ENCODE measurements at regions not wholly inside any gene's neighbourhood (a gene's known extent, or its start where the extent isn't known, plus 50 kb on each side); places are given as distances from the start of the nearest gene placed in this dataset.

DNA sequence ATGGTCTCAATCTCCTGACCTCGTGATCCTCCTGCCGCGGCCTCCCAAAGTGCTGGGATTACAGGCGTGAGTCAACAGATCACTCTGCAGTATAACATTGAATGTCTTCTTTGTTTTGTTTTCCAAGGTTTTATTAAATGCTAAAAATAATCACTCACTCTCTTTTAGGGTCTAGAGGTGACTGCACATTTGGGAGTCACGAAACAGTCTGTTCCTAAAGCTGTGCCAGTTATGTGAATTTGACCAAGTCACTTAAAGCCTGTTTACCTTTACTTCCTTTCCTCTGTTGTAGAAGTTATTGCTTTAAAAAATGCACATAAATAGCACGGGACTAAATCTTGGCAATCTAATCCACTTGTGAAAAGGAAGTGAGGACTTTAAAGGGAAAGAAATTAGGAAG is 304.9 kb upstream of the PTGER4 start:
- no peak for FAIRE-seq
- TF ChIP-seq, protein P1, sequence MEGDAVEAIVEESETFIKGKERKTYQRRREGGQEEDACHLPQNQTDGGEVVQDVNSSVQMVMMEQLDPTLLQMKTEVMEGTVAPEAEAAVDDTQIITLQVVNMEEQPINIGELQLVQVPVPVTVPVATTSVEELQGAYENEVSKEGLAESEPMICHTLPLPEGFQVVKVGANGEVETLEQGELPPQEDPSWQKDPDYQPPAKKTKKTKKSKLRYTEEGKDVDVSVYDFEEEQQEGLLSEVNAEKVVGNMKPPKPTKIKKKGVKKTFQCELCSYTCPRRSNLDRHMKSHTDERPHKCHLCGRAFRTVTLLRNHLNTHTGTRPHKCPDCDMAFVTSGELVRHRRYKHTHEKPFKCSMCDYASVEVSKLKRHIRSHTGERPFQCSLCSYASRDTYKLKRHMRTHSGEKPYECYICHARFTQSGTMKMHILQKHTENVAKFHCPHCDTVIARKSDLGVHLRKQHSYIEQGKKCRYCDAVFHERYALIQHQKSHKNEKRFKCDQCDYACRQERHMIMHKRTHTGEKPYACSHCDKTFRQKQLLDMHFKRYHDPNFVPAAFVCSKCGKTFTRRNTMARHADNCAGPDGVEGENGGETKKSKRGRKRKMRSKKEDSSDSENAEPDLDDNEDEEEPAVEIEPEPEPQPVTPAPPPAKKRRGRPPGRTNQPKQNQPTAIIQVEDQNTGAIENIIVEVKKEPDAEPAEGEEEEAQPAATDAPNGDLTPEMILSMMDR (IDR thresholded peaks at IDR 0.05; ENCODE audit: insufficient read depth, low read length, severe bottlenecking): no peak
- DNase-seq (ENCODE audit: low read depth): no peak

DNA sequence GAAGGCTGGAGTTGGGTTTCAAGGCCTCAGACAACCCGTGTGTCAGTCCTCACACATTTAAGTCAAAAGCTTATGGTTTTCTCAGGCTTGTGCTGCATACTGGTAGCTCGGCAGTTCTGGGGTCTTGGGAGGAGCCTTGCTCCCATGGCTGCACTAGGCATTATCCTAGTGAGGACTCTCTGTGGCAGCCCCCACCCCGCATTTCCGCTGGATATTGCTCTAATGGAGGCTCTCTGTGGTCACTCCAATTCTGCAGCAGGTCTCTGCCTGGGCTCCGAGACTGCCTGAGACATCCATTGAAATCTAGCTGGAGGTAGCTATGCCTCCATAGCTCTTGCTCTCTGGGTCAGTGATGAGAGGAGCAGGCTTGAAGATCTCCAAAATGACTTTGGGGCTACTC is 311.5 kb upstream of the PTGER4 start:
- TF ChIP-seq, protein P1 (IDR thresholded peaks at IDR 0.05; ENCODE audit: insufficient read depth, low read length, severe bottlenecking): no peak
- Histone ChIP-seq H3K27me3 (ENCODE audit: control insufficient read depth, insufficient read depth, low read length) (no peaks in the 10 kb centered on the region), H3K36me3 (ENCODE audit: control insufficient read depth, insufficient read depth, low read length) (no peaks in the 10 kb centered on the region), H3K4me3 (ENCODE audit: low read depth, low read length) (no peak overlapping the region)
- DNase-seq (ENCODE audit: low read depth) (no peak), FAIRE-seq (peak; percentile 13)

More for the DNA sequence above, 304.9 kb upstream of the PTGER4 start:
- Histone ChIP-seq H3K4me3 (ENCODE audit: low read depth, low read length) (no peak overlapping the region), H3K27me3 (ENCODE audit: control insufficient read depth, insufficient read depth, low read length) (no peaks in the 10 kb centered on the region), H3K36me3 (ENCODE audit: control insufficient read depth, insufficient read depth, low read length) (no peaks in the 10 kb centered on the region)

DNA sequence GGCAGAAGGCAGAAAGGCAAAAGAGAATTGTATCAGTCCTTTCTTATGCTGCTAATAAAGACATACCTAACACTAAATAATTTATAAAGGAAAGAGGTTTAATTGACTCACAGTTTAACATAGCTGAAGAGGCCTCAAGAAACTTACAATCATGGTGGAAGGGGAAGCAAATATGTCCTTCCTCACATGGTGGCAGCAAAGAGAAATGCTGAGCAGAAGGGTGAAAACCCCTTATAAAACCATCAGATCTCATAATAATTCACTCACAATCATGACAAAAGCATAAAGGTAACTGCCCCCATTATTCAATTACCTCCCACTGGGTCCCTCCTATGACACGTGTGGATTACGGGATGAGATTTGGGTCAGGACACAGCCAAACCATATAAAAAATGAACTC is 312.5 kb upstream of the PTGER4 start:
- Histone ChIP-seq H3K36me3 (ENCODE audit: control insufficient read depth, insufficient read depth, low read length) (no peaks in the 10 kb centered on the region), H3K27me3 (ENCODE audit: control insufficient read depth, insufficient read depth, low read length) (no peaks in the 10 kb centered on the region), H3K4me3 (ENCODE audit: low read depth, low read length) (no peak overlapping the region)
- no peak for DNase-seq (ENCODE audit: low read depth)
- no peak for FAIRE-seq
- TF ChIP-seq, protein P1 (IDR thresholded peaks at IDR 0.05; ENCODE audit: insufficient read depth, low read length, severe bottlenecking): no peak

DNA sequence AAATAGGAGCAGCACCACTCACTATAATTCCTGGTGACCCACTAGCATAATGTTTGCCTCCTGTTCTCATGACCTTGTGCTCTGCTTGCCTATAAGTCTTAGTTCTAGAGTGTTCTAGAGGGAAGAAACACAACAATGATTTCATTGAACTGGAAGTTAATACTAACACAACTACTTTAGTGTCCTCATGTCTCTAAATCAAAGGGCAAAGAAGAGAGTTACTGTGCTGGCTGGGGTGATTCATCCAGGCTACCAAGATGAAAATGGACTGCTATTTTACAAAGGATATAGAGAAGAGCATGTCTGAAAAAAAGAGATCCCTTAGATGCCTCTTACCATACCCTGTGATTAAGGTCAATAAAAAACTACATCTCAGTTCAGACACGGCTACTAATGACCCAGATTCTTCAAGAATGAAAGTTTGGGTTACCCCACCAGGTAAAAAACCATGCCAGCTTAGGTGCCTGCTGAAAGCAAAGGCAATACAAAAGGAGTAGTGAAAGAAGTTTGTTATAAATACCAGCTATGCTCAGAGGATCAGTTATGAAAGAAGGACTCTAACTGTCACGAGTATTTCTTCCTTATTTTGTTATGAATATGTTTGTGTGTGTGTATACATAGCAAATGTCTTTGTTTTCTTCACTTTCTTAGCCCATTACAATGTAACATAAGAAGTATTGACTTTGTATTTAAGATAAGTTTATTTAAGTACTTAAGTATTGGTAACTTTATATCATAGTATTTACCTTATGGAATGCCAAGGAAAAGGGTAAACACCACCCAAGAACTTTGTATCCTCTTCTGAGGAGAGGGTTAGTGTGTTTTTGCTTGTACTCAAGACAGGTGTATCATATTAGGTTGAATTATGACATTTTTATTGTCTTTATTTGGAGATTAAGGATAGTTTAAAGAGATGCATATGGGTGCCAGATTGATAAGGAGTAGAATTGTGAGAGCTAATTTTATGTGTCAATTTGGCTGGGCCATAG is 314.1 kb upstream of the PTGER4 start:
- DNase-seq (ENCODE audit: low read depth) (no peak), FAIRE-seq (no peak)
- H3K36me3 ChIP-seq (ENCODE audit: control insufficient read depth, insufficient read depth, low read length): no peaks in the 10 kb centered on the region
- TF ChIP-seq, protein P1 (IDR thresholded peaks at IDR 0.05; ENCODE audit: insufficient read depth, low read length, severe bottlenecking): no peak
- no peak overlapping the region for H3K4me3 ChIP-seq (ENCODE audit: low read depth, low read length)
- no peaks in the 10 kb centered on the region for H3K27me3 ChIP-seq (ENCODE audit: control insufficient read depth, insufficient read depth, low read length)

DNA sequence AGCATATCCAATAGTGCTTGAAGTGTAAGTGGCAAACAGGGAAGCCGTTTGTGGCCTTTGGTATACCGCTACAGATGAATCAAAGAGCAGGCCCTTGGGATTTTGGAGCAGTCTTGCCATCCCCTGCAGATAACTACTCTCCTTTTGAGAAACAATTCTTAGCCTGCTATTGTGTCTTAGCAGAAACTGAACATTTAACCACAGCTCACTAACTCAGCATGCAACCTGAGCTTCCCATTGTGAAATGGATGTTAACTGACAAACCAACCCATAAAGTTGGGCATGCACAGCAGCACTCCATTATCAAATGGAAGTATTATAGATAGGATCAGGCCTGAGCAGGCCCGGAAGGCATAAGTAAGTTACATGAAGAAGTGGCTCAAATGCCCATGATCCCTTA is 315.3 kb upstream of the PTGER4 start:
- TF ChIP-seq, protein P1 (IDR thresholded peaks at IDR 0.05; ENCODE audit: insufficient read depth, low read length, severe bottlenecking): no peak
- Histone ChIP-seq H3K4me3 (ENCODE audit: low read depth, low read length) (no peak overlapping the region), H3K27me3 (ENCODE audit: control insufficient read depth, insufficient read depth, low read length) (no peaks in the 10 kb centered on the region), H3K36me3 (ENCODE audit: control insufficient read depth, insufficient read depth, low read length) (no peaks in the 10 kb centered on the region)
- DNase-seq (ENCODE audit: low read depth) (no peak), FAIRE-seq (no peak)

Measured in bronchial epithelial cell (primary cell).